GM12878 (cell line): ENCODE measurements at regions not wholly inside any gene's neighbourhood (a gene's known extent, or its start where the extent isn't known, plus 50 kb on each side); places are given as distances from the start of the nearest gene placed in this dataset.

Source experiments
- ATAC-seq: fragments of 200-7000 bp; cut with Tn5 transposase; 3 replicates; pipeline ENCODE4 v1.9.1; 2020; ENCODE audit warnings: mild to moderate bottlenecking, moderate library complexity
- BruUV-seq: library from RNA; stranded (reverse); fragments of 400-500 nt; replicated peaks from 2 replicates; lab custom pipeline; 2021; lab: Mats Ljungman, UMichigan
- CTCF ChIA-PET: fragments of 300-600 bp; sonication (Branson Sonifier 250); formaldehyde crosslinking; extraction: SDS; loops from one replicate; lab custom pipeline; 2021; ENCODE audit warnings: inconsistent platforms; lab: Yijun Ruan, JAX
- POLR2A ChIA-PET: fragments of 350-600 bp; formaldehyde crosslinking; extraction: SDS; loops from one replicate; lab custom pipeline; 2021; ENCODE audit warnings: inconsistent platforms; lab: Charles Lee
- RAD21 ChIA-PET: fragments of 300-600 bp; sonication (Branson Sonifier 250); formaldehyde crosslinking; loops from one replicate; lab custom pipeline; 2023; ENCODE audit warnings: antibody characterized with exemption; ENCODE audit not compliant: unreplicated experiment; lab: Charles Lee
- SMC1A ChIA-PET: fragments of 300-600 bp; sonication (Branson Sonifier 250); formaldehyde crosslinking; loops from one replicate; lab custom pipeline; 2023; ENCODE audit not compliant: unreplicated experiment, uncharacterized antibody; lab: Charles Lee
- DNase-seq: peaks from one replicate; pipeline ENCODE4 v3.0.0-alpha.2; 2011; ENCODE audit warnings: low read depth, low spot score
- FAIRE-seq: peaks from 3 replicates; lab custom pipeline; 2011; peaks lifted over from hg19 to GRCh38; lab: Jason Lieb, UNC
- H2AFZ ChIP-seq: 2 replicates; pipeline ENCODE4 v1.6.0; 2011; ENCODE audit warnings: low read depth, low read length, control low read depth; ENCODE audit not compliant: control insufficient read depth
- H3K27ac ChIP-seq: 2 replicates; pipeline ENCODE4 v1.5.1; 2011; ENCODE audit warnings: control low read depth; ENCODE audit not compliant: control insufficient read depth, insufficient read depth
- H3K27me3 ChIP-seq, 2 experiments: replicated peaks in 1 of 2; 2 replicates each; pipeline versions ENCODE4 v1.6.0 to v1.6.1; 2011; ENCODE audit warnings: low read length in 1 of 2; ENCODE audit not compliant: control insufficient read depth in 2 of 2, insufficient read depth in 2 of 2
- H3K36me3 ChIP-seq, 2 experiments: 2 replicates each; pipeline ENCODE4 v1.5.1; 2011; ENCODE audit warnings: low read length in 1 of 2; ENCODE audit not compliant: control insufficient read depth in 2 of 2, insufficient read depth in 2 of 2
- H3K4me1 ChIP-seq: 2 replicates; pipeline ENCODE4 v1.6.1; 2011; ENCODE audit warnings: mild to moderate bottlenecking, low read length, moderate library complexity, mixed read lengths; ENCODE audit not compliant: control insufficient read depth, insufficient read depth
- H3K4me2 ChIP-seq: 2 replicates; pipeline ENCODE4 v1.6.0; 2011; ENCODE audit warnings: control low read depth; ENCODE audit not compliant: control insufficient read depth, insufficient read depth
- H3K4me3 ChIP-seq: fragments of 200-600 bp; sonication (generic); 2 replicates; pipeline ENCODE4 v1.5.1; 2016
- H3K79me2 ChIP-seq: 2 replicates; pipeline ENCODE4 v1.6.0; 2011; ENCODE audit warnings: low read length; ENCODE audit not compliant: control insufficient read depth, insufficient read depth
- H3K9ac ChIP-seq: 2 replicates; pipeline ENCODE4 v1.8.0; 2011; ENCODE audit warnings: low read length, control low read depth, mixed read lengths; ENCODE audit not compliant: control insufficient read depth, insufficient read depth
- H3K9me3 ChIP-seq: replicated peaks from 3 replicates; pipeline ENCODE4 v1.5.1; 2011; ENCODE audit warnings: mild to moderate bottlenecking, low read length; ENCODE audit not compliant: control insufficient read depth, insufficient read depth
- H4K20me1 ChIP-seq: 2 replicates; pipeline ENCODE4 v1.6.0; 2011; ENCODE audit not compliant: control insufficient read depth, insufficient read depth
- BCLAF1 ChIP-seq: fragments of 450-650 bp; IDR thresholded peaks from 2 replicates; pipeline ENCODE4 v1.6.1; 2017; ENCODE audit warnings: antibody characterized with exemption, mild to moderate bottlenecking, moderate library complexity
- CBX5 ChIP-seq: sonication (generic); IDR thresholded peaks from 2 replicates; pipeline ENCODE4 v1.6.1; 2016; ENCODE audit warnings: low read depth, moderate library complexity, mild to moderate bottlenecking, inconsistent platforms
- CEBPZ ChIP-seq: fragments of 150-350 bp; IDR thresholded peaks from 2 replicates; pipeline ENCODE4 v1.6.1; 2016; ENCODE audit warnings: low read depth, low read length
- CTCF ChIP-seq, 3 experiments: IDR thresholded peaks in 2 of 3; conservative IDR thresholded peaks in 1 of 3; 2 replicates each; pipeline ENCODE4 v1.5.1; 2011; ENCODE audit warnings: low read depth in 3 of 3, low read length in 3 of 3, mild to moderate bottlenecking in 3 of 3, control low read depth in 2 of 3, moderate library complexity in 2 of 3, inconsistent platforms in 1 of 3, mixed read lengths in 1 of 3; ENCODE audit not compliant: control insufficient read depth in 2 of 3, insufficient read depth in 1 of 3; ENCODE audit errors: extremely low read depth in 1 of 3
- EED ChIP-seq: sonication (generic); IDR thresholded peaks from 2 replicates; pipeline ENCODE4 v1.6.1; 2016; ENCODE audit warnings: antibody characterized with exemption, low read depth
- RAD21 ChIP-seq: IDR thresholded peaks from 2 replicates; pipeline ENCODE4 v1.6.1; 2011; ENCODE audit warnings: mild to moderate bottlenecking, low read depth, low read length, moderate library complexity; ENCODE audit not compliant: insufficient read depth
- SMC3 ChIP-seq: IDR thresholded peaks from 2 replicates; pipeline ENCODE4 v1.6.1; 2011; ENCODE audit warnings: low read length, improper control_type of control experiment, borderline replicate concordance
- YY1 ChIP-seq: IDR thresholded peaks from 2 replicates; pipeline ENCODE4 v1.6.1; 2011; ENCODE audit warnings: low read depth, mild to moderate bottlenecking, low read length
- ZNF274 ChIP-seq: IDR thresholded peaks from one replicate; pipeline ENCODE4 v1.8.0; 2011; ENCODE audit not compliant: insufficient read length, insufficient read depth
- WGBS: methylation state at CpG from one replicate; pipeline ENCODE4 v1.1.6; 2016; ENCODE audit warnings: low lambda C conversion rate; ENCODE audit not compliant: insufficient replicate concordance, insufficient coverage; ENCODE audit errors: missing lambda C conversion rate; 5-methylcytosine and 5-hydroxymethylcytosine counted together
- in situ Hi-C: fragments of 300-500 bp; cut with MboI; formaldehyde crosslinking; loops from 9 replicates; pipeline ENCODE4 v1.14.3; 2018; ENCODE audit warnings: mixed read lengths
- intact Hi-C: fragments of 100-400 bp; cut with micrococcal nuclease; formaldehyde crosslinking; loops from one replicate; pipeline ENCODE4 v1.14.2; 2022; ENCODE audit not compliant: unreplicated experiment

GRCh38 chr9:19967216-19967887 is 178.5 kb upstream of the SLC24A2 start:
- POLR2A ChIA-PET, result no interaction called here
- RAD21 ChIA-PET, result interaction anchor here (0.6 to 1.1 kb wide), 2 partner anchors 39 to 697 kb away, joined by 3 read pairs; no protein-coding TSS in a partner anchor
- no peak overlapping the region for H3K4me2 ChIP-seq
- 73% methylated on average over 1 of the region's 1 CpG for WGBS
- H3K9me3 ChIP-seq, result no peaks in the 10 kb centered on the region
- H3K36me3 ChIP-seq, result no peaks in the 10 kb centered on the region
- TF ChIP-seq CEBPZ (no peak), EED (no peak), SMC3 (peak; percentile 7; the same call in 1 of the 2 replicates), RAD21 (peak; percentile 41), YY1 (no peak), ZNF274 (no peak), BCLAF1 (no peak), CTCF (IDR thresholded peaks at IDR 0.05 in 2 of 3, conservative IDR thresholded peaks at IDR 0.05 in 1 of 3; ENCODE audit: control insufficient read depth in 2 of 3, extremely low read depth in 1 of 3, insufficient read depth in 1 of 3, low read depth in 3 of 3, low read length in 3 of 3) (peak in 1 of 3 experiments; percentile 32; a peak in 2 of 6 replicates), CBX5 (no peak)
- TF ChIP-seq, all 136 proteins: peak for 3
- in situ Hi-C loops (no loop called here), intact Hi-C loops (no loop called here)
- no peak overlapping the region for H2AFZ ChIP-seq
- no peak for ATAC-seq
- ChIA-PET SMC1A (no interaction called here), CTCF (interaction anchor here (1.4 kb wide), 1 partner anchor 974 kb away, joined by 6 read pairs; no protein-coding TSS in a partner anchor)
- no peak overlapping the region for H3K4me3 ChIP-seq
- no peak overlapping the region for H3K27ac ChIP-seq
- BruUV-seq, result no TSS peak
- H3K4me1 ChIP-seq, result no peaks in the 10 kb centered on the region
- no peaks in the 10 kb centered on the region for H3K79me2 ChIP-seq
- no peak overlapping the region for H3K9ac ChIP-seq
- H4K20me1 ChIP-seq, result no peaks in the 10 kb centered on the region
- H3K27me3 ChIP-seq, result no peaks in the 10 kb centered on the region
- no peak for DNase-seq
- FAIRE-seq, result no peak
